HAP-1 (cell line): ENCODE measurements at regions not wholly inside any gene's neighbourhood (a gene's known extent, or its start where the extent isn't known, plus 50 kb on each side); places are given as distances from the start of the nearest gene placed in this dataset.
"Not testable (repeated sequence)": the region's sequence is repeated elsewhere in the genome, so short reads cannot be mapped to it uniquely, and the experiment has no call there.

Experiments
- DNase-seq, 2 experiments: peaks; one replicate each; pipeline ENCODE4 v3.0.0-alpha.2; 2016 to 2020; ENCODE audit warnings: low spot score in 2 of 2
- H3K27me3 ChIP-seq: fragments of 250-450 bp; sonication (Bioruptor Pico); 2 replicates; pipeline ENCODE4 v1.5.1; 2020; ENCODE audit warnings: low read depth, mild to moderate bottlenecking, moderate library complexity
- H3K36me3 ChIP-seq: fragments of 250-450 bp; sonication (Bioruptor Pico); replicated peaks from 2 replicates; pipeline ENCODE4 v1.5.1; 2020; ENCODE audit warnings: mild to moderate bottlenecking
- H3K4me1 ChIP-seq: fragments of 250-450 bp; sonication (Bioruptor Pico); 2 replicates; pipeline ENCODE4 v1.5.1; 2020; ENCODE audit warnings: mild to moderate bottlenecking
- H3K4me3 ChIP-seq: fragments of 250-450 bp; sonication (Bioruptor Pico); 2 replicates; pipeline ENCODE4 v1.5.1; 2020; ENCODE audit warnings: mild to moderate bottlenecking, moderate library complexity
- H3K9me3 ChIP-seq: fragments of 250-450 bp; sonication (Bioruptor Pico); 2 replicates; pipeline ENCODE4 v1.5.1; 2020; ENCODE audit warnings: mild to moderate bottlenecking, moderate library complexity
- in situ Hi-C: fragments of 300-500 bp; cut with MboI; formaldehyde crosslinking; loops from 3 replicates; pipeline ENCODE4 v1.14.3; 2020; ENCODE audit warnings: low sequenced_read_pairs, inconsistent platforms, mixed read lengths

GRCh38 chr14:30225176-30225575 is 297.5 kb upstream of the PRKD1 start:
- in situ Hi-C loops = no loop called here
- no peak for DNase-seq
- peaks cover 5% of the 10 kb centered on the region; the same call in 1 of the 2 replicates for H3K27me3 ChIP-seq
- no peaks in the 10 kb centered on the region for H3K36me3 ChIP-seq
- H3K9me3 ChIP-seq = no peaks in the 10 kb centered on the region
- no peak overlapping the region for H3K4me3 ChIP-seq
- no peaks in the 10 kb centered on the region for H3K4me1 ChIP-seq

DNA sequence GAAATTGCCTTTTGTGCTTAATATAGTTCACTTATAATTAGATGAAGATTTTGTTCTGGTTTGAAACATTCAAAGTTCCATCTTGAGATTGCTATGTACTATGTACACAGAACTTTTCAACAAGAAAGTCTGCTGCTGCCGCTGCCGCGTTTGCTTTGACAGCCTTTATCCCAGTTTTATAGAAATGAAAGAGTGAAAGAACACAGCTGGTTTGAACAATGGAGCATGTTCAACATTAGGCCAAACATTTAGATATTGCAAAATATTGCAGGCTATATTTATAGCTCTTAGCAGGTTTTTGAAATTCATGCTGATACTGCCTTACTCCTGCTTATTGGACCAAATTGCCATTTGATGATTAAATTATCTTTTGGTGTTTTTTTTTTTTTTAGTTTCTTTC is 299.8 kb upstream of the PRKD1 start:
- no peaks in the 10 kb centered on the region for H3K4me1 ChIP-seq
- no peaks in the 10 kb centered on the region for H3K36me3 ChIP-seq
- H3K4me3 ChIP-seq = no peak overlapping the region
- H3K9me3 ChIP-seq = no peaks in the 10 kb centered on the region
- no peak for DNase-seq
- in situ Hi-C loops = no loop called here
- H3K27me3 ChIP-seq = no peaks in the 10 kb centered on the region

DNA sequence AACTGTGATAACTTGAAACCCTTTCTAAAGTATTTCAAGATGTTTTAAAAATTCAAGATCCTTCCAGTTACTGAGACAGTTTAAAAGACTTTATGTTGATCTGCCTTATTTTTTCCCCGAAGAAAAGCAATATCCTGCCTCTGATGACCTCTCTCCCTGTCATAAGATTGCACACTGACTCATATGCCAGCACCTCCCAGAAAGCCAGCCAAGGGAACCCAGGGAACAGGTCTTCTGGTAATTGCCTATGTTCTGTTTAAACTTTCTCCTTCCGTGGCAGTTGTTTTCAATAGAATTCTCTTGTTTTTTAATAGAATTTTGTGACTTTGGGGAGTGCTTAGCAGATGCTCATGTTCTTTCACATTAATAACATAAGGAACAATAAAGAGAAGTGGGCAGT is 300.2 kb upstream of the PRKD1 start:
- in situ Hi-C loops = no loop called here
- H3K9me3 ChIP-seq = no peaks in the 10 kb centered on the region
- H3K27me3 ChIP-seq = no peaks in the 10 kb centered on the region
- H3K4me1 ChIP-seq = no peaks in the 10 kb centered on the region
- H3K4me3 ChIP-seq = no peak overlapping the region
- DNase-seq = no peak
- no peaks in the 10 kb centered on the region for H3K36me3 ChIP-seq

DNA sequence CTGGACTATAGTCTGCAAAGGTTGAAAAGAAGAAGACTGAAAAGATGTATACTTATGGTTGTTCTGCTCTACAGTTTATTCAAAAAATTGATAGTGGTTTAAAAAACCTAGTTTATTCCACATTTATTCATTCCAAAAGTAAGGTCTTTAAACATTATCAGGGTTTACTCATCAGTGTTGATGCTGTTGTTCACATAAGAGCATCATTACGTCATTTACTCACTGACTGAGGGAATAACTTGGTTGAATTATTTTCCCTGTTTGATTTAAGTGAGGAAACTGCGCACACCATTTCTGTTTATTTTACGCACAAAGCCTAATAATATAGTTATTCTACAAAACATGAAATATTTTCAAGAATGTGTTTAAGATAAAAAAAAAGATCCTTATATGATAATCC is 303.1 kb upstream of the PRKD1 start:
- no peaks in the 10 kb centered on the region for H3K4me1 ChIP-seq
- no peaks in the 10 kb centered on the region for H3K9me3 ChIP-seq
- no peak overlapping the region for H3K4me3 ChIP-seq
- no peaks in the 10 kb centered on the region for H3K27me3 ChIP-seq
- no peak for DNase-seq
- in situ Hi-C loops = no loop called here
- H3K36me3 ChIP-seq = no peaks in the 10 kb centered on the region

DNA sequence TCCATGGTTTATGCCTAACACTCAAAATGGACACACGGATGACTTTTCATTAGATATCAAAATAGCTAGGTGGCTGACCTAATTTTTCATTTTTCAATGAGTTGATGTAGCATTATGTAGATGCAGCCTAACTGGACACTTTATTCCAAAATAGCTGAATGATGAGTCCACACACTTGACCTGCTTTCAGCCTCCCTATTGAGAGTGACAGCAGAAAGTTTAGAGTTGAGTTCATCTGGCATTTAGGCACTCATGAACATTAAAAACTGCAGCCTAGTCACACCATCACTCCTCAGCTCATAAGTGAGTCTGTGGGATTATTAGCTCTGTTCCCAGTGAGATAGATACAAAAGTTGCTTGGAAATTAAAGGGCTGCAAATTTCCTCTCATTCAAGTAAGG is 307.3 kb upstream of the PRKD1 start:
- no peak overlapping the region for H3K4me3 ChIP-seq
- no peaks in the 10 kb centered on the region for H3K36me3 ChIP-seq
- H3K27me3 ChIP-seq = no peaks in the 10 kb centered on the region
- no peak for DNase-seq
- H3K4me1 ChIP-seq = no peaks in the 10 kb centered on the region
- no peaks in the 10 kb centered on the region for H3K9me3 ChIP-seq
- in situ Hi-C loops = no loop called here

- Histone ChIP-seq H3K4me1 (no peaks in the 10 kb centered on the region), H3K9me3 (no peaks in the 10 kb centered on the region), H3K36me3 (no peaks in the 10 kb centered on the region), H3K4me3 (no peak overlapping the region), H3K27me3 (no peaks in the 10 kb centered on the region)
- DNase-seq = no peak
- in situ Hi-C loops = no loop called here
Observed at GRCh38 chr14:30235485-30235884, 307.8 kb upstream of the PRKD1 start.

DNA sequence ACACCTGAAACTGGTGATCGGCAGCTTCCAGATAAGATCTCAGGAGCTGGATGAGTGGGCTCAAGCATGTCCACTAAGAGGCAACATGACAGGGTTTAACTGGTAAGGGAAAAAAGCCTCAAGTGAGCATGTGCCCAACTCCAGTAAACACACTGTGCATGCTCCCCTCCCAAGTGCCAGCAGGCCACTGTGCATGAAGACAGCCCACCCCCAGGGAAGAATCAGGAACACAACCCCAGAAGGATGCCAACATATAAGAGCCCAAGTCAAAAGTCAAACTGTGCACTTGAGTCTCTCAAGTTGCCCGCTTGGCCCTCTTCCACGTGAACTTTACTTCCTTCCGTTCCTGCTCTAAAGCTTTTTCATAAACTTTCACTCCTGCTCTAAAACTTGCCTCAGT is 311.3 kb upstream of the PRKD1 start:
- Histone ChIP-seq H3K9me3 (no peaks in the 10 kb centered on the region), H3K27me3 (no peaks in the 10 kb centered on the region), H3K36me3 (no peaks in the 10 kb centered on the region), H3K4me1 (no peaks in the 10 kb centered on the region), H3K4me3 (no peak overlapping the region)
- no peak for DNase-seq
- in situ Hi-C loops = no loop called here

DNA sequence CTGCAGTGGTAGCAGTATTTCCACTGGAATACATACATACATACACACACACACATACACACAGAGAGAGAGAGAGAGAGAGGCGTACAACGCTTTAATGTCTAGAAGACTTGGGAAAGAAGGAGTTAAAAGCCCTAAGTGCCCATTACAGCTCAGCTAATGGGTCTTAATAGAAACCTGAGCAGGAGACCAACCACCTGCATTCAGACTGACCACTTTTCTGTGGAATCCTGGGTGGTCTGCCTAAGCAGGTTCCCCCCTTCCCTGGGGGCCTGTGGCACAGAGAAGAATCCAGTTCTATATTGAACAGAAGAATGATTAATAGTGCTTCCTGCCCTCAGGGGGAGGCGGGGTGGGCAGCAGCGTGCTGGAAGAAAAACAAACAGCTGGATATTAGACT is 312.4 kb upstream of the PRKD1 start:
- H3K27me3 ChIP-seq = no peaks in the 10 kb centered on the region
- in situ Hi-C loops = no loop called here
- no peak overlapping the region for H3K4me3 ChIP-seq
- H3K4me1 ChIP-seq = no peaks in the 10 kb centered on the region
- no peak for DNase-seq
- no peaks in the 10 kb centered on the region for H3K9me3 ChIP-seq
- no peaks in the 10 kb centered on the region for H3K36me3 ChIP-seq

- DNase-seq = no peak
- in situ Hi-C loops = no loop called here
- H3K4me3 ChIP-seq = no peak overlapping the region
- no peaks in the 10 kb centered on the region for H3K36me3 ChIP-seq
- H3K4me1 ChIP-seq = no peaks in the 10 kb centered on the region
- no peaks in the 10 kb centered on the region for H3K9me3 ChIP-seq
- no peaks in the 10 kb centered on the region for H3K27me3 ChIP-seq
Observed at GRCh38 chr14:30240685-30241084, 313.0 kb upstream of the PRKD1 start.

- DNase-seq = no peak
- Histone ChIP-seq H3K4me1 (no peaks in the 10 kb centered on the region), H3K36me3 (no peaks in the 10 kb centered on the region), H3K4me3 (no peak overlapping the region), H3K9me3 (no peaks in the 10 kb centered on the region), H3K27me3 (no peaks in the 10 kb centered on the region)
- in situ Hi-C loops = no loop called here
Observed at GRCh38 chr14:30242744-30243143, 315.1 kb upstream of the PRKD1 start.

GRCh38 chr14:30243207-30243606 is 315.6 kb upstream of the PRKD1 start:
- H3K27me3 ChIP-seq = no peaks in the 10 kb centered on the region
- H3K4me1 ChIP-seq = no peaks in the 10 kb centered on the region
- DNase-seq = peak in 1 of 2 experiments; percentile 19
- in situ Hi-C loops = no loop called here
- H3K4me3 ChIP-seq = no peak overlapping the region
- H3K36me3 ChIP-seq = no peaks in the 10 kb centered on the region
- no peaks in the 10 kb centered on the region for H3K9me3 ChIP-seq

GRCh38 chr14:30243805-30244204 is 315.2 kb upstream of the G2E3 start:
- Histone ChIP-seq H3K4me1 (no peaks in the 10 kb centered on the region), H3K4me3 (no peak overlapping the region), H3K9me3 (no peaks in the 10 kb centered on the region), H3K27me3 (no peaks in the 10 kb centered on the region), H3K36me3 (no peaks in the 10 kb centered on the region)
- in situ Hi-C loops = no loop called here
- DNase-seq = no peak

GRCh38 chr14:30244348-30244747 is 314.6 kb upstream of the G2E3 start:
- DNase-seq, H3K4me3 ChIP-seq, H3K36me3 ChIP-seq, in situ Hi-C loops, H3K9me3 ChIP-seq, H3K4me1 ChIP-seq, H3K27me3 ChIP-seq: not testable (repeated sequence)

GRCh38 chr14:30251017-30251416 is 307.9 kb upstream of the G2E3 start:
- in situ Hi-C loops = no loop called here
- Histone ChIP-seq H3K36me3 (no peaks in the 10 kb centered on the region), H3K4me1 (no peaks in the 10 kb centered on the region), H3K27me3 (no peaks in the 10 kb centered on the region), H3K9me3 (no peaks in the 10 kb centered on the region), H3K4me3 (no peak overlapping the region)
- DNase-seq = no peak

- DNase-seq = no peak
- Histone ChIP-seq H3K27me3 (no peaks in the 10 kb centered on the region), H3K4me1 (no peaks in the 10 kb centered on the region), H3K36me3 (no peaks in the 10 kb centered on the region), H3K9me3 (no peaks in the 10 kb centered on the region), H3K4me3 (no peak overlapping the region)
- in situ Hi-C loops = no loop called here
Observed at GRCh38 chr14:30251557-30252100, 307.3 kb upstream of the G2E3 start.
